Type B pancreatic cell (in vitro differentiated cells): ENCODE measurements at regions not wholly inside any gene's neighbourhood (a gene's known extent, or its start where the extent isn't known, plus 50 kb on each side); places are given as distances from the start of the nearest gene placed in this dataset.

Experiments
- DNase-seq: peaks from one replicate; pipeline ENCODE4 v3.0.0; 2021; ENCODE audit warnings: mixed read lengths; ENCODE audit not compliant: unreplicated experiment; ENCODE audit errors: extremely low spot score
- H3K27ac Mint-ChIP-seq: 2 replicates; pipeline ENCODE4 v1.8.0; 2021; ENCODE audit warnings: mild to moderate bottlenecking, mixed read lengths
- H3K27me3 Mint-ChIP-seq: 2 replicates; pipeline ENCODE4 v1.8.0; 2021; ENCODE audit warnings: mixed read lengths
- H3K36me3 Mint-ChIP-seq: 2 replicates; pipeline ENCODE4 v1.8.0; 2021; ENCODE audit warnings: mixed read lengths
- H3K4me1 Mint-ChIP-seq: one replicate; pipeline ENCODE4 v1.8.0; 2021; ENCODE audit warnings: mixed read lengths; ENCODE audit not compliant: unreplicated experiment
- H3K4me3 Mint-ChIP-seq: 2 replicates; pipeline ENCODE4 v1.8.0; 2021; ENCODE audit warnings: mild to moderate bottlenecking, mixed read lengths
- H3K9me3 Mint-ChIP-seq: 2 replicates; pipeline ENCODE4 v1.8.0; 2021; ENCODE audit warnings: mixed read lengths
- TF ChIP-seq, protein P1 (sequence below): fragments of 200-600 bp; sonication (generic); conservative IDR thresholded peaks from 2 replicates; pipeline ENCODE4 v1.5.0; 2021; ENCODE audit warnings: antibody characterized with exemption, mild to moderate bottlenecking

DNA sequence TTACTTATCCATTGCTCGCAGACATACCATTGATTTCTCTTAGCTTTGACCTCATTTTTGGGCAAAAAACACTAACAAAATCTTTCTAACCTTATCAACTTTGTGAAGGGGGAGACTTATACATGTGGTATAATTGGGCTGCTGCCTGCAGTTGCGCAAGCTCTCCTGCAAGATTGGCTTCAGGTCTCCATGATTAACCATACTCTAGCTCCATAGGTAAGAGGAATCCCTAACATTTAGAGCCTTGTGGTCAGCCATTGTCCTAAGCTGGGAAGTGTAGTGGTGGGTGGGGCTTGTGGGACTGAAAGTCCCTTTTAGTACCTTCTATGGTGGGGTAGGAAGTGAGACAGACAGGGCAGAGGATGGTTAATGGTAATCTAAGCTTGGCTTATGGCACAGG lies 179.6 kb upstream of the THRB start:
- no peaks in the 10 kb centered on the region for H3K27me3 Mint-ChIP-seq
- H3K4me3 Mint-ChIP-seq: no peak overlapping the region
- no peaks in the 10 kb centered on the region for H3K36me3 Mint-ChIP-seq
- TF ChIP-seq, protein P1, sequence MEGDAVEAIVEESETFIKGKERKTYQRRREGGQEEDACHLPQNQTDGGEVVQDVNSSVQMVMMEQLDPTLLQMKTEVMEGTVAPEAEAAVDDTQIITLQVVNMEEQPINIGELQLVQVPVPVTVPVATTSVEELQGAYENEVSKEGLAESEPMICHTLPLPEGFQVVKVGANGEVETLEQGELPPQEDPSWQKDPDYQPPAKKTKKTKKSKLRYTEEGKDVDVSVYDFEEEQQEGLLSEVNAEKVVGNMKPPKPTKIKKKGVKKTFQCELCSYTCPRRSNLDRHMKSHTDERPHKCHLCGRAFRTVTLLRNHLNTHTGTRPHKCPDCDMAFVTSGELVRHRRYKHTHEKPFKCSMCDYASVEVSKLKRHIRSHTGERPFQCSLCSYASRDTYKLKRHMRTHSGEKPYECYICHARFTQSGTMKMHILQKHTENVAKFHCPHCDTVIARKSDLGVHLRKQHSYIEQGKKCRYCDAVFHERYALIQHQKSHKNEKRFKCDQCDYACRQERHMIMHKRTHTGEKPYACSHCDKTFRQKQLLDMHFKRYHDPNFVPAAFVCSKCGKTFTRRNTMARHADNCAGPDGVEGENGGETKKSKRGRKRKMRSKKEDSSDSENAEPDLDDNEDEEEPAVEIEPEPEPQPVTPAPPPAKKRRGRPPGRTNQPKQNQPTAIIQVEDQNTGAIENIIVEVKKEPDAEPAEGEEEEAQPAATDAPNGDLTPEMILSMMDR: no peak
- no peaks in the 10 kb centered on the region for H3K9me3 Mint-ChIP-seq
- no peak overlapping the region for H3K27ac Mint-ChIP-seq
- DNase-seq: no peak
- no peaks in the 10 kb centered on the region for H3K4me1 Mint-ChIP-seq

DNA sequence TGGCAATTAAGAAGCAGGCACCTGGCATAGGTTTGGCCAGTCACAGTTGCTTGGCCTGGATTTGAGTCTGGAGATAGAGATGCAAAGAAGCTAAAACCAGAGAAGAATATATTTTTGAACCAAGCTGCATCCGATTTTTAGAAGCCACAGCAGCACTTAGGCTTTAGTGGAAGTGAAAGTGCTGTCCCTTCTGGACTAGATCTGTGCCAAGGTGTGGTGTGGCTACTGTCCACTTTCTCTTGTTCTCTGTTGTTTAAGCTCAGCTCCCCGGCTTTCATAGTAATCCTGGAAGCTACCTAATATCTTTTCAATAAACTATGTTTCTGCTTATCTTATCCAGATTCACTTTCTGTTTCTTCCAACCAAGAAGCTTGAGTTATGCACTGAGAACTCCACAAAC lies 183.4 kb upstream of the THRB start:
- no peak overlapping the region for H3K4me3 Mint-ChIP-seq
- TF ChIP-seq, protein P1: no peak

DNA sequence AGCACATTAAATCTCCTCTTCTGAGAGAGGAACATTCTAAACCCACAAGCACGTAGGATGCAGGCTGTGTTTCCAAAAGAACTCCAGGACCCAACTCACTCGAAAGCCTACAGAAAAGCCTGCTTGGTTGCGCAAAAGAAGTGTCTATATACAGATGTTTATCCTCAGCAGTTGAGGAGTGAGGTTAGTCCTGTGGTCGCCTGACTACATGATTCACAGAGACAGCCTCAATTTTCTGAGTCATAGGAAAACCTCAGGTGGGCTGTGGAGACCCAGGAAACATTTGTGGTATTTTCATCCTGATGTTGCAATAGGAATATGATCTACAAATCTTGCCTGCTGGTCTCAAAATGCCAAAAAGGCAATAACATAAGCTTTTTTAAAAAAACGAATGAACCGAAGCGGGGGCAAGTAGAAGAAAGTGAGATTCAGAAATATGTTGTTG lies 183.8 kb upstream of the THRB start:
- Mint-ChIP-seq H3K27me3 (no peaks in the 10 kb centered on the region), H3K9me3 (peaks cover 8% of the 10 kb centered on the region), H3K36me3 (peaks cover 4% of the 10 kb centered on the region), H3K27ac (no peak overlapping the region), H3K4me1 (peaks cover 22% of the 10 kb centered on the region), H3K4me3 (no peak overlapping the region)
- no peak for DNase-seq
- TF ChIP-seq, protein P1: no peak

More for the DNA sequence above, 183.4 kb upstream of the THRB start:
- H3K9me3 Mint-ChIP-seq: peaks cover 8% of the 10 kb centered on the region
- no peaks in the 10 kb centered on the region for H3K27me3 Mint-ChIP-seq
- H3K36me3 Mint-ChIP-seq: peaks cover 4% of the 10 kb centered on the region
- no peak for DNase-seq
- peaks cover 18% of the 10 kb centered on the region for H3K4me1 Mint-ChIP-seq
- no peak overlapping the region for H3K27ac Mint-ChIP-seq

DNA sequence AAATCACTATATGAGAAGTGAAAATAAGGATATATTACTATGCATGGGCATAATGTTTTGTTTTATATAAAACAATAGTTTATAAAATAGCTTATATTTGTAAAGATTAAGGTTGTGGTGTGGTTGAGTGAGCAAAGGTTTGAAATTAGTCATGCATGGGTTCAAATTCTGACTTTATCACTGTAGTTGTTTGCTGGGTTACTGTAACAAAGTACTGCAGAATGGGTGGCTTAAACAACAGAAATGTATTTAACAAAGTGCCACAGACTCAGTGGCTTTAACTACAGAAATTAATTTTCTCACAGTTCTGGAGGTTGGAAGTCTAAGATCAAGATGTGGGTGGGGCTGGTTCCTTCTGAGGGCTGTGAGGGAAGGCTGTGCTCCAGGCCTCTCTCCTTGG lies 184.8 kb upstream of the THRB start:
- Mint-ChIP-seq H3K9me3 (peaks cover 8% of the 10 kb centered on the region), H3K4me3 (no peak overlapping the region), H3K36me3 (peaks cover 4% of the 10 kb centered on the region), H3K4me1 (peaks cover 30% of the 10 kb centered on the region), H3K27me3 (no peaks in the 10 kb centered on the region), H3K27ac (no peak overlapping the region)
- no peak for DNase-seq
- TF ChIP-seq, protein P1: no peak

DNA sequence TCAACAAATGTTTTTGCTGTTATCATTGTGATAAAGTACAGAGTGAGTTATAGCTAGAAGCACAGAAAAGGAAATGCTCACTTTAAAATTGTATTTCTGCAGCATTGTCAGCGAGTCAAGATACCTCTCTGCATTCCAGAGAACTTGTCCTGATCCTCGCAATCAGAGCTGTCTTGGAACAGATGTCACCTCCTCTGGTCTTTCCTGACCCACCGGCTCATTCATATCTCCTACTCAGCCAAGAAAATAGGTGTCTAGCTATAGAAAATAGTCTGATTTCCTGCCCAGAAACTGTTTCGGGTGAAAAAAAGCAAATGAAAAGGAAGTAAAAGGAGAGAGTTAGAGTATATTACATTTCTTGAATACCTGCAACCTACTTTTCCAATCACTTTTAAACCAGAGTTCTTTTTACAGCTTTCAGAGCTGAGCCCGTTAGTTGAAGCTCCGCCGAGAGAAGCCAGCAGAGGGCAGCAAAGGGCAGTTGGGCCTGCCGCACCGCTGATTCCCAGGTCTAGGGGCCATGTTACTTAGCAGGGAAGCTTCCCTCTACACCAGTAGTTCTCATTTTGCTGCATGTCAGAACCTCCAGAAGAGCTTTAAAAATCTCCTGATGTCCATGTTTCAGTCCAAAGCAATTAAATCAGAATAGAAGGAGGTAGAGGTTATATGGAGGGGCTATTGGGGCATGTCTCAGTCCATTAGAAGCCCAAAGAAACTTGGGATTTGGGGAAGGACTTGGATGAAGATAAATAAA lies 185.7 kb upstream of the THRB start:
- Mint-ChIP-seq H3K4me1 (peaks cover 34% of the 10 kb centered on the region), H3K9me3 (peaks cover 8% of the 10 kb centered on the region), H3K4me3 (peak overlapping the region; percentile 8), H3K36me3 (peaks cover 4% of the 10 kb centered on the region), H3K27me3 (no peaks in the 10 kb centered on the region), H3K27ac (peak overlapping the region; percentile 9)
- TF ChIP-seq, protein P1: peak; percentile 92
- peak; percentile 83 for DNase-seq
